HT1080 (cell line): ENCODE measurements at regions not wholly inside any gene's neighbourhood (a gene's known extent, or its start where the extent isn't known, plus 50 kb on each side); places are given as distances from the start of the nearest gene placed in this dataset.
A peak's percentile ranks its signal among the peaks of the same experiment; 100 is the strongest.

Experiments
- DNase-seq: peaks from one replicate; pipeline ENCODE4 v3.0.0-alpha.2; 2015; ENCODE audit warnings: low read depth

DNA sequence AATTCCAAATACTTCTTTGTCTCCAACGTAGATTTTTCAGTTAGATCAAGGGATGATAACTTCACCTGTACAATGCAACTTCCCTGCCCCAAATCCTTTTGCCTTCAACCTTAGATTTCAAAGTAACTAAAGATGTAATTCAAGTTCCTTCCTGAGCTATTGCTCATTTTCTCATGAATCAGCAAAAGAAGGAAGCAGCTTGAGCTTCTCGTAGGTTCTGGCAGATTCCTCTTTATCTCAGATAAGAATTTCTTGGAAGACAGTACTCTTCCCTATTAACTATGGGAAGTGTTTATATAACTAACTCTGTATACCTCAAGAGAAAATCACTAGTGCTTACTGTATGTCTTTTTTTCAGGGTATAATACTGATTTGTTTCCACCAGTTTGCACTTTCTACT is 203.8 kb downstream of the RASSF9 start:
- no peak for DNase-seq

DNA sequence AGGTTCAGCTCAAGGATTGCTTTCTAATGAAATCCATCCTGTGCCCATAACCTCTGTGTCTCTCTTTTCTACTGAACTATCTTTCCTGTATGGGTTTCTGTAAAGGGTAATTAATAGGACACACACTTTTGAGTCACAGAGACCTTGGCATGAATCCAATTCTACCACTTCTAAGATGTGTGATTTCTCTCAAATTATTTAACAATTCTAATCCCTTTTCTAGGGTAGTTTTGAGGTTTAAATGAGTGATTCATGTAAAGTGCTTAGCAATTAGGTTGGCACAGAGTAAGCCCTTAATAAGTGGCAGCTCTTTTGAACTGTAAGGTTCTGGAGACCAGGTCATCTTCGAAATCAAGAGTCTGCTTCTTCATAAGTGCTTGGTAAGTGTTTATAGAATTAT is 202.7 kb downstream of the RASSF9 start:
- DNase-seq = no peak

DNA sequence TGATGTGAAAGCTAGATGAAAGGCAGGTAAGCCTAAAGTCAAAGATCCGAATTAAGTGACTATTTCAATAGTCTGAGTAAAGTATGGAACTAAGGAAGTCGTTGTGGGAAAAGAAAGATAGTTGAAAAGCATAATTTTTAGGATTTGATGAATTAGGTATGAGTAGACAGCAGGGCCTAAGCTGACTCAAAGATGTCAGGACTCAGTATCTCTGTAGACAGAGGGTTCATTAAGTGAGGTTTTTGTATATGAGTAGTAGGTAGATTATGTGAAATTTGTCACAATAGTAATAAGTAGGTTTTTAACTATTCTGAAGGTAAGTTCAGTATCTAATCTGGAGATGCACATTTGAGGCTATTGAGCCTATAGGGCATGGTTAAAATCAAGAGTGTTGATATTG is 196.4 kb downstream of the RASSF9 start:
- DNase-seq = peak; percentile 48

DNA sequence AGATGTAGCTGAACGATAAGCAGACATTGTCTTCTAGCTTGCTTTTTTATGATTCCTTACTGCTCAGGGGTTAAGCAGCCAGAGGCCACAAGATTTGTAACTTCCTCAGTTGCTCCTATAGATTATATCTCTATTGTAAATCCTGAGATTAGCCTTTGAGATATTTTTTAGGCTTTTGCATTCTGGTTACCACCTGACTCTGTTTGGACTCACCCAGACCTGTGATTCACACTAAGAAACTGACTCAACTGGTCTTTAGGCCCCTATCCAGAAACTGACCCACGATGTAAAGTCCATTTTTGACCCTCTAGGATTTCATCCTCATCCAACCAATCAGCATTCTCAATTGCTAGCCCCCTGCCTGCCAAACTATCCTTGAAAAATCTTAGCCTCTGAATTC is 194.4 kb downstream of the RASSF9 start:
- DNase-seq = no peak

DNA sequence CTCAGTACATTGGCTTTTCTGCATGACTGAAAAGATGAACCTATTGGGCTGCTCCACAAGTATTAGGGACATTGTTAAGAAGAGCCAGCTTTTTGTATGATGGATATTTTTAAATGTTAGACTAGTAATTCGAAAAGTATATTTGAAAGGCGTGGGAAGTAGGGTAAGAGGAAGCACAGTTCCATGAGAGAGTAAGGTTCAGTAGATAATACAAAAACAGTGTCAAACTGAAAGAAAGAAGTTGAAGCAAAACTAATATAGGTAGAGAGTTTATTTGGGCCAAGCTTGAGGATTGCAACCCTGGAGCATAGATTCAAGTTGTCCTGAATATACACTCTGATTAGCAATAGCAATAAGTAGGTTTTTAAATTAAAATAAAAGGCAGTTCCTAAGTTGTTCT is 193.9 kb downstream of the RASSF9 start:
- DNase-seq = no peak

DNA sequence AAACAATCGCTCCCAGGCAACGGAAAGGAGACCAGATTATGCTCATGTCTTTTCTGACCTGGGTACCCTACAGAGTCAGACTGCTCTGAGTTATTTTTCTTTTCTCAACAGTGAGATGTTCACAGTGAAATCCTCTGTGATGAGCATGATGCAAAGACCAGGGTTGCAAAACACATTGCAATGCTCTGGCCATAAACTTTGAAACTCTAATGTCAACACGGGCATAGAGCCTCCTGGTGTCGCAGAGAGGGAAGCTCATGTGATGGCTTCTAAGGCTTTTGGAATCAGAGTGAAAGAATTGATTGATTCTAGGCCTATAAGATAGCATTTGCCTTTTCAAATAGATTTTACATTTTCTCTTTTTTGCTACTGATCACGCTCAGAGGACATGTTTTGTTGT is 193.4 kb downstream of the RASSF9 start:
- DNase-seq = no peak

DNA sequence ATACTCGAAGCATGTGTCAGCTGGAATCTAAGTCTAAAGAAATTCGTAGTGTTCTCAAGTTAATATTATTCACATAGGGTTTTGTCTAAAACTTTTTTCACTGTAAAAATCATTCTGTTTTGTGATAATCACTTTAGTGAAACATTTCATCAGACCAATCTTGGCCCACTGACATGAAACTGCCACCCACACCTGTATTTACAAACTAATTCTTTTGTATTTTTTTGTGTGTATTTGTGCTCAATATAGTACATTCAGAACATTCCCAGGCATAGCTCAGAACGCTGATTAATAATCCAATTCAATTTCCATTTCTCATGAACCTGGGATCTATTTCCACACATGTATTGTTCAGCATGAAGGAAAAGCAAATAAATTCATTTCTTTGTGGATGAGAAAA is 191.7 kb downstream of the RASSF9 start:
- no peak for DNase-seq

DNA sequence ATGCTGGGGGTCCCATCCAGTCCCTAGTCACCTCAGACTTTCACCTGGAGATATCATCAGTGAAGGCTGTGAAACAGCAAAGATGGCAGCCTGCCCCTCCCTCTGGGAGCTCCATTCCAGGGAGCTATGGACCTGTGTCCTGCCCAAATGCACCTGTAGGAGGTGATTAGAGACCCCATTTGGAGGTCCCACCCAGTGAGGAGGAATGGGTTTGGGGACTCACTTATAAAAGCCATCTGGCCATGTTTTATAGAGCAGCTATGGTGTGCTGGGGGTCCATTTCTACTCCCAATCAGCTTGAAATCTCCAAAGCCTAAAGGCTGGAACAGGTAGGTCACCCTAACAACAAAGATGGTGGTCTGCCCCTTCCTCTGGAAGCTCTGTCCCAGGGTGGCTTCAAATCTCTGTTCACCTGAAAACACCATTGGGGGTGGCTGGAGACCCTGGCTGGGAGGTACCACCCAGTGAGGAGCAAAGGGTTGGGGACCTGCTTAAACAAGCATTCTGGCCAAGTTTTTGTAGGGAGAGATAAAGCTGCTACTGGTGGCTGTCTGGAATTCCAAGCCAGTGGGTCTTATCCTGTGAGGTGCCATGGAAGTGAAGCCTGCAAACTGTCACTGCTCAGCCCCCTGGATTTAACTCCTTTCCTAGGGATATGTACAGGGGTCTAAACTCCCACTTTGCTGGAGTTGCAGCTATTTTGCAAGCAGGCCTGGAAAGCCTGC is 182.3 kb downstream of the RASSF9 start:
- no peak for DNase-seq

DNA sequence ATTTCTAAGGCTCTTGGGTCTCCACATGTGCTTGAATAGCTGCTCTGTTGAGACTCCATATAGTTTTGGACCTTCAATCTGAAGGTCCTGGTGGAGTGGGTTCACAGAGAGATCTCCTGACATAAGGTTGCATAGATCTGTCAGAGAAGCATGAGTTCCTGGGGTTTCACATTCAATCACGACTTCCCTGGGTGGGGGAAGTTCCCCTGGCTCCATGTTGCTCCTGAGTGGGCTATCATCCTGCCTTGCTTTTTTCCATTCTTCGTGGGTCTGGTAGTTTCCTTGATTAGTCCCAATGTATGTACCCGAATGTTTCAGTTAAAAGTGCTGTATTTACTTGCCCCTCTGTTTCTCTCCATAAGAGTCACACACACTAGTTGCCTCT is 181.8 kb downstream of the RASSF9 start:
- DNase-seq = no peak

DNA sequence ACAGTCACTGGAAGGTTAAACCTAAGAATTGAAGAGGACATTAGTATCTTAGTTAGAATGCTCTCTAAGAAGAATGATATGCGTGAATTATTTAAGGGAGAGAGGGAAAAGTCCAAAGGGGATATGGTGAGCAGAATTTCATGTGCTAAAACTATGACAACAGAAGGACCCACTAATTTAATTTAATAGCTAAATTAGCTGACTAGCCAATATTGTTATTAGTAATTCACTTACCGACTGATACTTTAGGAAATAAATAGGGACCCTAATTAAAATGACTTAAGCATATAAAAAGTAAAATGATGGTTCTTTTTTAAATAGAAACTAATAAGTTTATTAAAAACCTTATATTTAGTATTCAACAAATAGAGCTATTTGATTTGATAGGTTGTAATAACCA is 179.6 kb downstream of the RASSF9 start:
- DNase-seq = no peak

DNA sequence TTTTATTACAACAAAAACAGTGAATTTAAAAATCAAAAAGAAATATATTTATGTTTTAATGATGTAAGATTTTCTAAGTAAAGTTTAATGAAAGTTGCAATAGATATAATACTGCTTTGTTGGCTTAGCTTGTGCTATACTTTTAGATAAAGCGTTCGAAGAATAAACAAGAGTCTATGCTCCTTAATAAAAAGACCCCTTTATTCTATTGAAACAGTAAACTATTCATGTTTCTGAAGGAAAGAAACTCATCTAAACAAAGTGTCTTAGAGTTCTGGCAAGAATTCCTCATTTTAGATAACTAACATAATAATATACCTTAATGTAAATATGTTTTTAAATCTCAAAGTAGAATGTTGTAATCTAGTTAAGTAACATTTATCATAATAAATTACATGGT is 179.0 kb downstream of the RASSF9 start:
- no peak for DNase-seq

DNA sequence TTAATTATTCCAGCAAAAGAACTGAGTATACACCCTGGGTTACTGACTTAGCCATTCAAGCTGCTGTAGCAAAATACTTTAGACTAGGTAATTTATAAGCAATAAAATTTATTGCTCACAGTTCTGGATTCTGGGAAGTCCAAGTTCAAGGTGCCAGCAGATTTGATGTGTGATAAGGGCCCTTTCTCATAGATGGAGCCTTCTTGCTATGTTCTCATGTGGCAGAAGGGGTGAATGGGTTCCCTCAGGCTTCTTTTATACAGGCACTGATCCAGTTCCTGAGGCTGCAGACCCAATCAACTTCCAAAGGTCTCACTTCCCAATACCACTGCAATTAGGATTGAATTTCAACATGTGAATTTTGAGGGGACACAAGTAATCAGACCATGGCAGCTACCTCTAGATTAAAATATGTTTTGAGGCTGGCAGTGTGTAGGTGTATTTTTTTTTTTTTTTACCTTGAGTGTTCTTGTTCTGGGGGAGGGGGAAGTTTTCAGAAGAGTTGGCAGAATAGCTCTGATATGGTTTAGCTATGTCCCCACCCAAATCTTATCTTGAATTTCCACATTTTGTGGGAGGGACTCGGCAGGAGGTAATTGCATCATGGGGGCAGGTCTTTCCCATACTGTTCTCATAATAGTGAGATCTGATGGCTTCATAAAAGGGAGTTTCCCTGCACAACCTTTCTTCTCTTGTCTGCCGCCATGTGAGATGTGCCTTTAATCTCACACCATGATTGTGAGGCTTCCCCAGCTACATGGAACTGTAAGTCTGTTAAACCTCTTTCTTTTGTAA is 178.2 kb downstream of the RASSF9 start:
- no peak for DNase-seq

DNA sequence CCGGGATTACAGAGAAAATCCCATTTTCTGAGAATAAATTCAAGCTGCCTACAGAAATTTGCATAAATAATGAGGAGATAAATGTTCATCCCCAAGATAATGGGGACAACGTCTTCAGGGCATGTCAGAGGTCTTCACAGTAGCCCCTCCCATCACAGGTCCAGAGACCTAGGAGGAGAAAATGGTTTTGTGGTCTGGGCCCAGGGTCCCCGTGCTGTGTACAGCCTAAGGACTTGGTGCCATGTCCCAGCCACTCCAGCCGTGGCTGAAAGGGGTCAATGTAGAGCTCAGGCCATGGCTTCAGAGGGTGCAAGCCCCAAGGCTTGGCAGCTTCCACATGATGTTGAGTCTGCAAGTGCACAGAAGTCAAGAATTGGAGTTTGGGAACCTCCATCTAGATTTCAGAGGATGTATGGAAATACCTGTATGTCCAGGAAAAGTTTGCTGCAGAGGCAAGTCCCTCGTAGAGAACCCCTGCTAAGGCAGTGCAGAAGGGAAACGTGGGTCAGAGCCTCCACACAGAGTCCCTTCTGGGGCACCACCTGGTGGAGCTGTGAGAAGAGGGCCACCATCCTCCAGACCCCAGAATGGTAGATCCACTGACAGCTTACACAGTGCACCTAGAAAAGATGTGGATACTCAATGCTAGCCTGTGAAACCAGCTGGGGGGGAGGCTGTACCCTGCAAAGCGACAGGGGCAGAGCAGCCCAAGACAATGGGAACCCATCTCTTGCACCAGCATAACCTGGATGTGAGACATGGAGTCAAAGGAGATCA is 176.3 kb downstream of the RASSF9 start:
- no peak for DNase-seq

DNA sequence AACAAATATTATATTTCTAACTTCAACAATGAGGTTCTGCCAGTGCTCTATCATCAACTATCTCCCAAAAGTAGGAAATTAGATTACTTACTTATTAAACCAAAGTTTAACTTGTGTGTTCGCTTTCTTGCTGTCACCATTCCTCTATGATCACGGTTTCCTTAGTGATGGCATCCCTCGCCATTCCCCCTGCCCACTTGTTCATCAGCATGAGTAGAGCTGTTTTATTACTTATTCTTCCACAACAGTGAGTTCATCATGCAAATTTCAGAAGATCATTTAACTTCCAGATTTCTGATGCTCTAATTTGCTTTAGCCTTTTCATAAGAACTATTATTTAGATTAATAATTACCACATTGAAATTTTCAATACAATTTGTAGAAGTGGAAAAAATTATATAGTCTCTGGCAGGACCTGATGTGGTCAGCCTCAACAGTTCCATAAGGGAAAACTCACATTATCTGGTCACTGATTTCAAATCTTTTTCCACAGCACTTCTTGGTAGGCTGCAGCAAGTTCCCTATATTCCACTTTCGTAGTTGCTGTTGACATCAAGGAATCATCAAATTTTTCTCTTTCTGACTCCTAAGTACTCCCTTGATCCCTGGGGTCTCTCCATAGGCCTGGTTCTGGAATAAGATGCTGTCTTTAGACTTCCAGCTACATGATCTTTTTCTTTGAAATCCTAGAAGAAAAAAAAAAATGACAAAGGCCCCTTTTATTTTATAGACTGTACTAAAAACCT is 174.6 kb downstream of the RASSF9 start:
- DNase-seq = no peak

DNA sequence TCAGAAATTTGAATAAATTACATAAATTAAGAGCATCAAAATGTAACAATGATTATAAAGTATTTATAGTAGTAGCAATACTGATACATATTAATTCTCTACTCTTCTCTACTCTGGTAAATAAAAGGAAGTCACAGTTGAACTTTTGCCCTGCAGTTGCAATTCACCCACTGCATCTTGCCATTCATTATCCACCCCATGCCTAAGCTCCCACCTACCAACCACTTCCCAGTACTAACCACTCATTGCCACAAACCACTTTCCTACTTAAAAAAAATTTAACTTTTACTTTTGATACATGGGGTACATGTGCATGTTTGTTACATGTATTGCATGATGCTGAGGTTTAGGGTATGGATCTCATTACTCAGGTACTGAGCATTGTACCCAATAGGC is 174.0 kb downstream of the RASSF9 start:
- no peak for DNase-seq

DNA sequence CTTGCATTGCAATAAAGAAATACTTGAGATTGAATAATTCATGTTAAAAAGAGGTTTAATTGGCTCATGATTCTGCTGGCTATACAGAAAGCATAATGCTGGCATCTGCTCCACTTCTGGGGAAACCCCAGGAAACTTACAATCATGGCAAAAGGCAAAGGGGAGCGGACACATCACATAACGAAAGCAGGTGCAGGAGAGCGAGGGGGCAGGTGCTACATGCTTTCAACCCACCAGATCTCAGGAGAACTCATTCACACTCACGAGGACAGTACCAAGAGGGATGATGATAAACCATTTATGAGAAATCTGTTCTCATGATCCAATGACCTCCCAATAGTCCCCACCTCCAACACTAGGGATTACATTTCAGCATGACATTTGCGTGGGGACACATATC is 172.6 kb downstream of the RASSF9 start:
- DNase-seq = no peak

DNA sequence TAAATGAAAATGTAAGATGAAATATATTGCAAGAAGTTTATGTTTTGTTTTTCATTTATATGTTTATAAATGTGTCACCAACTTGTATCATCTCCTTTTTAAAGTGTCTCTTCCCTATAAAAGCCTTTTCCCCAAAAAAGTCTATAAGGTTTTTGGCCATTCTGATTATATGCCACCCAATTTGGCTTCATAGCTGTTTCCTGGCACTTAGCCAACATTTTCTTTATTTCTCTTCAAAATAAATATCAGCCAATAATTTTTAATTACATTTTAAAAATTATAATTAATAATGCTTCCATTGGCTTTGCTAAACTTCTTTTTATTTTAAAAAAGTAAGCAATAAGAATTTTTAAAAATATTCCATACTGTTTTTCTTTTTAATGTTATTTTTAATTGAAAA is 171.8 kb downstream of the RASSF9 start:
- DNase-seq = no peak

DNA sequence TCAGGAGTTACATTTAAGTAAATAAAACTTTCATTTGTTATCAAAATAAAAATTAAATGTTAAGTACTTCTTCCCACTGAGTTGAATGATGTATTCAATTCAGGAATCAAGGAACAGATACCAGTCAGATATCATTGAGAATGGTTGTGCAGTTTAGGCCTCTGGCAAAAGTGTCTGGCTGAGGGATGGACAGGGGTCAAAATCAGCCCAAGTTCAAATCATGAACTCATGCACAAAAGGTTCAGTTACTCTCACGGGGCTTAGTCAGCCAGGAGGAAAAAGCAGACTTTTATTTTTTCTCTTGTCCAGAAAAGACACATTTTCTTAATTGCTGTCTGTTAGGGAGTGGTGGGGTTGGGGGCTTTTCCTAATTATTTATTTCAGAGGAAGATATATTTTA is 166.3 kb downstream of the RASSF9 start:
- no peak for DNase-seq

DNA sequence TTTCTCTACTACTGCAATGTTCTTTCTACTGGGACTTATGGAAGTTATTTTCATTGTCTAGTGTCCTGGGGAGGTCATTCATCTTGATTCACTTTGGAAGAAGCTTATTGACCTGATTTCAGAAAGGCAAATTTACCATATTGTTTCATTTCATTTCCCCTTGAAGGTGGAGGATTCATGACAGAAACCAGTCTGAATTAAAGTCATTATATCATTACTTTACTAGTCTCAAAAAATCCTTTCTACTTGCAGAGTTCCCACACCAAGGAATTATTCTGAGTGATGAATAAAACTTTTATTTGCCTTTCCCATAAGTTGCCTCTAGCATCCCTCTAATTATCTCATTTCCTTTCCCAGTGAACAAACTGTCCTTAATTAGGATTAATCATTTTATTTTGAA is 163.8 kb downstream of the RASSF9 start:
- no peak for DNase-seq

DNA sequence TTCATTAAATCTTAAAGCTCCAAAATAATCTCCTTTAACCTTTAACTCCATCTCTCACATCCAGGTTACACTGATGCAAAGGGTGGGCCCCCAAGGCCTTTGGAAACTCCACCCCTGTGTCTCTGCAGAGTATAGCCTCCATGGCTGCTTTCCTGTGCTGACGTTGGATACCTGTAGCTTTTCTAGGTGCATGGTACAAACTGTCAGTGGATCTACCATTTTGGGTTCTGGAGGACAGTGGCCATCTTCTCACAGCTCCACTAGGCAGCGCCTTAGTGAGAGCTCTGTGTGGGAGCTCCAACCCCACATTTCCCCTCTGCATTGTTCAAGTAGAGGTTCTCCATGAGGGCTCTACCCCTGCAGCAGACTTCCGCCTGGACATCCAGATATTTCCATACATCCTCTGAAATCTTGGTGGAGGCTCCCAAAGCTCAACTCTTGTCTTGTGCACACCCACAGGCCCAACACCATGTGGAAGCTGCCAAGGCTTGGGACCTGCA is 162.2 kb downstream of the RASSF9 start:
- DNase-seq = no peak
